Glutamatergic neuron (in vitro differentiated cells): ENCODE measurements at regions not wholly inside any gene's neighbourhood (a gene's known extent, or its start where the extent isn't known, plus 50 kb on each side); places are given as distances from the start of the nearest gene placed in this dataset.

Experiments
- DNase-seq: peaks from one replicate; pipeline ENCODE4 v3.0.0; 2022
- H3K27ac Mint-ChIP-seq: one replicate; pipeline ENCODE4 v1.8.0; 2020; ENCODE audit warnings: mild to moderate bottlenecking, mixed read lengths, inconsistent platforms; ENCODE audit not compliant: unreplicated experiment
- H3K27me3 Mint-ChIP-seq: one replicate; pipeline ENCODE4 v1.8.0; 2020; ENCODE audit warnings: mild to moderate bottlenecking, moderate library complexity, mixed read lengths, inconsistent platforms; ENCODE audit not compliant: unreplicated experiment
- H3K36me3 Mint-ChIP-seq: one replicate; pipeline ENCODE4 v1.8.0; 2020; ENCODE audit warnings: mild to moderate bottlenecking, mixed read lengths, inconsistent platforms; ENCODE audit not compliant: unreplicated experiment
- H3K4me1 Mint-ChIP-seq: one replicate; pipeline ENCODE4 v1.8.0; 2020; ENCODE audit warnings: mild to moderate bottlenecking, low read depth, mixed read lengths, inconsistent platforms; ENCODE audit not compliant: unreplicated experiment
- H3K4me3 Mint-ChIP-seq: one replicate; pipeline ENCODE4 v1.8.0; 2020; ENCODE audit warnings: mild to moderate bottlenecking, mixed read lengths, inconsistent platforms; ENCODE audit not compliant: unreplicated experiment
- H3K9me3 Mint-ChIP-seq: one replicate; pipeline ENCODE4 v1.8.0; 2020; ENCODE audit warnings: mild to moderate bottlenecking, moderate library complexity, mixed read lengths, inconsistent platforms; ENCODE audit not compliant: unreplicated experiment
- CTCF ChIP-seq: fragments of 200-600 bp; sonication (generic); IDR thresholded peaks from one replicate; pipeline ENCODE4 v1.5.0; 2021; ENCODE audit not compliant: partially characterized antibody, unreplicated experiment

GRCh38 chr4:159677521-159677920 lies 574.6 kb downstream of the RAPGEF2 start:
- TF ChIP-seq CTCF, result no peak
- Mint-ChIP-seq H3K36me3 (no peaks in the 10 kb centered on the region), H3K9me3 (no peaks in the 10 kb centered on the region), H3K27ac (no peak overlapping the region), H3K4me1 (peaks cover 4% of the 10 kb centered on the region), H3K27me3 (no peaks in the 10 kb centered on the region), H3K4me3 (no peak overlapping the region)
- no peak for DNase-seq

GRCh38 chr4:159682996-159683395 lies 580.1 kb downstream of the RAPGEF2 start:
- no peak overlapping the region for H3K4me3 Mint-ChIP-seq

GRCh38 chr4:159684061-159684460 lies 581.2 kb downstream of the RAPGEF2 start:
- no peak for DNase-seq
- H3K9me3 Mint-ChIP-seq, result no peaks in the 10 kb centered on the region
- TF ChIP-seq CTCF, result no peak
- H3K27me3 Mint-ChIP-seq, result no peaks in the 10 kb centered on the region
- no peak overlapping the region for H3K27ac Mint-ChIP-seq
- no peaks in the 10 kb centered on the region for H3K36me3 Mint-ChIP-seq
- peaks cover 7% of the 10 kb centered on the region for H3K4me1 Mint-ChIP-seq
- H3K4me3 Mint-ChIP-seq, result no peak overlapping the region

More at GRCh38 chr4:159682996-159683395, 580.1 kb downstream of the RAPGEF2 start:
- no peaks in the 10 kb centered on the region for H3K36me3 Mint-ChIP-seq
- no peaks in the 10 kb centered on the region for H3K9me3 Mint-ChIP-seq
- DNase-seq, result no peak
- H3K27me3 Mint-ChIP-seq, result no peaks in the 10 kb centered on the region
- no peak overlapping the region for H3K27ac Mint-ChIP-seq
- peaks cover 7% of the 10 kb centered on the region for H3K4me1 Mint-ChIP-seq
- TF ChIP-seq CTCF, result no peak

GRCh38 chr4:159685340-159686092 lies 582.6 kb downstream of the RAPGEF2 start:
- no peak overlapping the region for H3K4me3 Mint-ChIP-seq
- no peaks in the 10 kb centered on the region for H3K9me3 Mint-ChIP-seq
- H3K36me3 Mint-ChIP-seq, result no peaks in the 10 kb centered on the region
- TF ChIP-seq CTCF, result no peak
- DNase-seq, result no peak
- H3K27me3 Mint-ChIP-seq, result no peaks in the 10 kb centered on the region
- H3K27ac Mint-ChIP-seq, result no peak overlapping the region
- H3K4me1 Mint-ChIP-seq, result peaks cover 5% of the 10 kb centered on the region

- Mint-ChIP-seq H3K27ac (no peak overlapping the region), H3K9me3 (peaks cover 2% of the 10 kb centered on the region), H3K4me3 (no peak overlapping the region), H3K4me1 (peaks cover 3% of the 10 kb centered on the region), H3K27me3 (no peaks in the 10 kb centered on the region), H3K36me3 (no peaks in the 10 kb centered on the region)
- DNase-seq, result no peak
- TF ChIP-seq CTCF, result no peak
Observed at GRCh38 chr4:159689526-159689925, 586.6 kb downstream of the RAPGEF2 start.
